ENCODE measurements at regions not wholly inside any gene's neighbourhood (a gene's known extent, or its start where the extent isn't known, plus 50 kb on each side); places are given as distances from the start of the nearest gene placed in this dataset.

- DNase-seq (ENCODE audit: low spot score): no peak
Measured at GRCh38 chr4:126778348-126778747, 854.4 kb upstream of the INTU start.

GRCh38 chr4:126779001-126779400, 853.8 kb upstream of the INTU start:
- no peak for DNase-seq (ENCODE audit: low spot score)

- no peak for DNase-seq (ENCODE audit: low spot score)
Measured at GRCh38 chr4:126779436-126780166, 853.2 kb upstream of the INTU start.

GRCh38 chr4:126783191-126783590, 849.6 kb upstream of the INTU start:
- DNase-seq (ENCODE audit: low spot score): no peak

- no peak for DNase-seq (ENCODE audit: low spot score)
Measured at GRCh38 chr4:126784966-126785580, 847.7 kb upstream of the INTU start.

GRCh38 chr4:126790633-126791032, 842.1 kb upstream of the INTU start:
- no peak for DNase-seq (ENCODE audit: low spot score)

GRCh38 chr4:126794363-126794762, 838.4 kb upstream of the INTU start:
- no peak for DNase-seq (ENCODE audit: low spot score)

GRCh38 chr4:126798214-126798613, 834.5 kb upstream of the INTU start:
- DNase-seq (ENCODE audit: low spot score): no peak

- DNase-seq (ENCODE audit: low spot score): no peak
Measured at GRCh38 chr4:126799416-126799815, 833.3 kb upstream of the INTU start.

- no peak for DNase-seq (ENCODE audit: low spot score)
Measured at GRCh38 chr4:126799971-126800574, 832.7 kb upstream of the INTU start.

- no peak for DNase-seq (ENCODE audit: low spot score)
Measured at GRCh38 chr4:126800575-126801141, 832.1 kb upstream of the INTU start.

GRCh38 chr4:126807132-126807531, 825.6 kb upstream of the INTU start:
- no peak for DNase-seq (ENCODE audit: low spot score)

GRCh38 chr4:126812076-126812475, 820.7 kb upstream of the INTU start:
- DNase-seq (ENCODE audit: low spot score): no peak

GRCh38 chr4:126820631-126821030, 812.1 kb upstream of the INTU start:
- DNase-seq (ENCODE audit: low spot score): no peak

- no peak for DNase-seq (ENCODE audit: low spot score)
Measured at GRCh38 chr4:126821152-126821551, 811.6 kb upstream of the INTU start.

GRCh38 chr4:126825083-126825482, 807.7 kb upstream of the INTU start:
- DNase-seq (ENCODE audit: low spot score): no peak

GRCh38 chr4:126827669-126828068, 805.1 kb upstream of the INTU start:
- no peak for DNase-seq (ENCODE audit: low spot score)

- no peak for DNase-seq (ENCODE audit: low spot score)
Measured at GRCh38 chr4:126834854-126835253, 797.9 kb upstream of the INTU start.

- DNase-seq (ENCODE audit: low spot score): no peak
Measured at GRCh38 chr4:126838941-126839679, 793.6 kb upstream of the INTU start.

GRCh38 chr4:126843492-126844067, 789.2 kb upstream of the INTU start:
- DNase-seq (ENCODE audit: low spot score): no peak

- DNase-seq (ENCODE audit: low spot score): no peak
Measured at GRCh38 chr4:126850286-126850685, 782.5 kb upstream of the INTU start.

GRCh38 chr4:126851391-126851790, 781.4 kb upstream of the INTU start:
- no peak for DNase-seq (ENCODE audit: low spot score)

All from left forelimb (tissue), 1 donor.